Endothelial cell of umbilical vein (primary cell): ENCODE measurements at regions not wholly inside any gene's neighbourhood (a gene's known extent, or its start where the extent isn't known, plus 50 kb on each side); places are given as distances from the start of the nearest gene placed in this dataset.

Source experiments
- BruUV-seq: library from RNA; stranded (reverse); fragments of 400-500 nt; replicated peaks from 2 replicates; lab custom pipeline; 2021; lab: Mats Ljungman, UMichigan
- CTCF ChIA-PET: fragments of 300-600, 350-600 bp; sonication (Branson Sonifier 250); formaldehyde crosslinking; loops from one replicate; lab custom pipeline; 2021; ENCODE audit warnings: antibody characterized with exemption, inconsistent platforms; lab: Charles Lee
- POLR2A ChIA-PET: fragments of 300-600, 350-600 bp; sonication (Branson Sonifier 250); formaldehyde crosslinking; loops from one replicate; lab custom pipeline; 2021; ENCODE audit warnings: antibody characterized with exemption, inconsistent platforms; lab: Charles Lee
- DNase-seq: peaks from one replicate; pipeline ENCODE4 v3.0.0-alpha.2; 2011; ENCODE audit warnings: low read depth, low spot score
- FAIRE-seq: peaks from 2 replicates; lab custom pipeline; 2011; peaks lifted over from hg19 to GRCh38; lab: Jason Lieb, UNC
- H2AFZ ChIP-seq: 2 replicates; pipeline ENCODE4 v1.6.0; 2012; ENCODE audit warnings: low read depth, low read length, control low read depth, inconsistent platforms
- H3K27ac ChIP-seq: 2 replicates; pipeline ENCODE4 v1.5.1; 2011; ENCODE audit warnings: low read depth, mild to moderate bottlenecking, control low read depth, low read length, moderate library complexity; ENCODE audit not compliant: insufficient read depth
- H3K27me3 ChIP-seq, 2 experiments: 2 replicates each; pipeline versions ENCODE4 v1.6.0 to v1.6.1; 2011; ENCODE audit warnings: low read length in 2 of 2, mixed read lengths in 1 of 2; ENCODE audit not compliant: control insufficient read depth in 2 of 2, insufficient read depth in 2 of 2
- H3K36me3 ChIP-seq, 2 experiments: 2 replicates in 1 of 2; 3 replicates in 1 of 2; pipeline ENCODE4 v1.5.1; 2011; ENCODE audit warnings: low read length in 2 of 2, mild to moderate bottlenecking in 1 of 2, moderate library complexity in 1 of 2; ENCODE audit not compliant: control insufficient read depth in 2 of 2, insufficient read depth in 2 of 2; ENCODE audit errors: extremely low read depth in 1 of 2
- H3K4me1 ChIP-seq: 3 replicates; pipeline ENCODE4 v1.5.1; 2011; ENCODE audit warnings: mild to moderate bottlenecking, low read length; ENCODE audit not compliant: control insufficient read depth, insufficient read depth; ENCODE audit errors: extremely low read depth
- H3K4me2 ChIP-seq: 2 replicates; pipeline ENCODE4 v1.6.1; 2011; ENCODE audit warnings: low read length, control low read depth, mixed read lengths; ENCODE audit not compliant: insufficient read depth
- H3K4me3 ChIP-seq, 3 experiments: fragments of 200-600 bp in 1 of 3; sonication (generic), shearing (Covaris generic) in 1 of 3; replicated peaks in 1 of 3; 2 replicates each; pipeline ENCODE4 v1.5.1; 2011 to 2016; ENCODE audit warnings: control low read depth in 3 of 3, low read length in 3 of 3, mild to moderate bottlenecking in 2 of 3, inconsistent platforms in 1 of 3, low read depth in 1 of 3, moderate library complexity in 1 of 3; ENCODE audit not compliant: insufficient read depth in 1 of 3
- H3K79me2 ChIP-seq: 2 replicates; pipeline ENCODE4 v1.6.0; 2012; ENCODE audit warnings: low read length, inconsistent platforms; ENCODE audit not compliant: control insufficient read depth, insufficient read depth
- H3K9ac ChIP-seq: replicated peaks from 2 replicates; pipeline ENCODE3; 2011; ENCODE audit warnings: low read length, control low read depth; ENCODE audit not compliant: insufficient read depth; ENCODE audit errors: extremely low read depth
- H3K9me1 ChIP-seq: replicated peaks from 3 replicates; pipeline ENCODE4 v1.6.0; 2011; ENCODE audit warnings: mild to moderate bottlenecking, low read length; ENCODE audit not compliant: control insufficient read depth, insufficient read depth; ENCODE audit errors: extremely low read depth
- H3K9me3 ChIP-seq: replicated peaks from 2 replicates; pipeline ENCODE4 v1.5.1; 2012; ENCODE audit warnings: low read length, inconsistent platforms; ENCODE audit not compliant: control insufficient read depth, insufficient read depth
- H4K20me1 ChIP-seq: replicated peaks from 2 replicates; pipeline ENCODE3; 2011; ENCODE audit warnings: mild to moderate bottlenecking, low read length; ENCODE audit not compliant: control insufficient read depth, insufficient read depth; ENCODE audit errors: extremely low read depth
- EZH2 ChIP-seq: IDR thresholded peaks from 2 replicates; pipeline ENCODE4 v1.6.1; 2012; ENCODE audit warnings: borderline replicate concordance, low read depth, mild to moderate bottlenecking, moderate library complexity, low read length, inconsistent platforms; ENCODE audit not compliant: severe bottlenecking
- FOS ChIP-seq: IDR thresholded peaks from 2 replicates; pipeline ENCODE4 v1.6.1; 2011; ENCODE audit warnings: mild to moderate bottlenecking, low read length, moderate library complexity, borderline replicate concordance; ENCODE audit not compliant: insufficient read depth
- GATA2 ChIP-seq: IDR thresholded peaks from 2 replicates; pipeline ENCODE4 v1.7.0; 2011; ENCODE audit warnings: low read depth, mild to moderate bottlenecking, moderate library complexity, mixed read lengths, low read length; ENCODE audit not compliant: insufficient read length, insufficient read depth
- JUN ChIP-seq: IDR thresholded peaks from 2 replicates; pipeline ENCODE4 v1.6.1; 2011; ENCODE audit warnings: borderline replicate concordance, low read depth; ENCODE audit not compliant: insufficient read length, insufficient read depth
- MYC ChIP-seq: IDR thresholded peaks from one replicate; pipeline ENCODE4 v1.6.1; 2011; ENCODE audit warnings: mild to moderate bottlenecking, low read depth, low read length
- POLR2A ChIP-seq: IDR thresholded peaks from 2 replicates; pipeline ENCODE4 v1.6.1; 2012; ENCODE audit warnings: low read depth, mild to moderate bottlenecking, control low read depth, low read length
- POLR2AphosphoS5 ChIP-seq: IDR thresholded peaks from 2 replicates; pipeline ENCODE4 v1.6.1; 2012; ENCODE audit warnings: low read depth, mild to moderate bottlenecking, control low read depth, low read length, moderate library complexity; ENCODE audit not compliant: insufficient read depth
- dilution Hi-C: fragments of 300-500 bp; cut with MboI; formaldehyde crosslinking; loops from one replicate; pipeline ENCODE4 v1.15.0; 2019; ENCODE audit warnings: low sequenced_read_pairs; ENCODE audit not compliant: extremely low pct_ligation_motif_present
- intact Hi-C: fragments of 100-400 bp; cut with micrococcal nuclease; formaldehyde crosslinking; loops from one replicate; pipeline ENCODE4 v1.10.0; 2022
- TF ChIP-seq, protein P1 (sequence below): IDR thresholded peaks from 2 replicates; pipeline ENCODE4 v1.6.1; 2011; ENCODE audit not compliant: insufficient read depth, insufficient read length
- TF ChIP-seq, protein P2 (sequence below), 2 donors: IDR thresholded peaks; 1 replicate in 1 of 2; 2 replicates in 1 of 2; pipeline ENCODE4 v1.5.1; 2011; ENCODE audit warnings: low read length in 2 of 2, mild to moderate bottlenecking in 2 of 2, moderate library complexity in 2 of 2, control low read depth in 1 of 2, inconsistent platforms in 1 of 2, low read depth in 1 of 2; ENCODE audit not compliant: insufficient read depth in 1 of 2; ENCODE audit errors: extremely low read depth in 1 of 2

DNA sequence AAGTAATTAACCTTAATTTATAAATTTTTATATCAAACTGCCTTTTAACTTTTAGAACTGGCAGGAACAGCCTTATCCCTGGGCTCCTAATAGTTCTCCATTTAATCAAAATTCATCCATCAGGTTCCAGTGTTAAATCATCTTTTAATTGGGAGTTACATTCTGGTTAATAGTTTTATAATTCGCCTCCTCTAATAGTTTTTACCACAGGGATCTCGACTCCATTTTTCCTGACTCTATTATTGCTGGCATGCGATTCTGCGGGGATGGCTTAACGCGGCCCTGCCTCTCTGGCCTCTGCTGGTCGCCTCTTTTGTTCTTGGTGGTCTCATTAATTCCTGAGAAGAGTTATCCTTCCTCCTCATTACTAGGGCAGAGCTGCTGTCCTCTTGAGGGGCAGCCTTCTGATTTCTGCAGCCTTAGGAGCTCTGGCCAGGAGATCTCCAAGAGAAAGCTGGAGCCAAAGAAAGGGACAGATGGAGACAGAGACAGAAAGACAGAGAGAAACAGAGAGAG lies 71.1 kb downstream of the MRM1 start:
- H3K9ac ChIP-seq = no peak overlapping the region
- FAIRE-seq = no peak
- H4K20me1 ChIP-seq = no peaks in the 10 kb centered on the region
- no TSS peak for BruUV-seq
- no peaks in the 10 kb centered on the region for H3K9me1 ChIP-seq
- H3K36me3 ChIP-seq = no peaks in the 10 kb centered on the region
- ChIA-PET POLR2A (no interaction called here), CTCF (no interaction called here)
- no peak overlapping the region for H2AFZ ChIP-seq
- no peak for TF ChIP-seq POLR2A
- TF ChIP-seq, protein P1, sequence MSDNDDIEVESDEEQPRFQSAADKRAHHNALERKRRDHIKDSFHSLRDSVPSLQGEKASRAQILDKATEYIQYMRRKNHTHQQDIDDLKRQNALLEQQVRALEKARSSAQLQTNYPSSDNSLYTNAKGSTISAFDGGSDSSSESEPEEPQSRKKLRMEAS = no peak
- no peak for TF ChIP-seq JUN
- TF ChIP-seq, protein P2, sequence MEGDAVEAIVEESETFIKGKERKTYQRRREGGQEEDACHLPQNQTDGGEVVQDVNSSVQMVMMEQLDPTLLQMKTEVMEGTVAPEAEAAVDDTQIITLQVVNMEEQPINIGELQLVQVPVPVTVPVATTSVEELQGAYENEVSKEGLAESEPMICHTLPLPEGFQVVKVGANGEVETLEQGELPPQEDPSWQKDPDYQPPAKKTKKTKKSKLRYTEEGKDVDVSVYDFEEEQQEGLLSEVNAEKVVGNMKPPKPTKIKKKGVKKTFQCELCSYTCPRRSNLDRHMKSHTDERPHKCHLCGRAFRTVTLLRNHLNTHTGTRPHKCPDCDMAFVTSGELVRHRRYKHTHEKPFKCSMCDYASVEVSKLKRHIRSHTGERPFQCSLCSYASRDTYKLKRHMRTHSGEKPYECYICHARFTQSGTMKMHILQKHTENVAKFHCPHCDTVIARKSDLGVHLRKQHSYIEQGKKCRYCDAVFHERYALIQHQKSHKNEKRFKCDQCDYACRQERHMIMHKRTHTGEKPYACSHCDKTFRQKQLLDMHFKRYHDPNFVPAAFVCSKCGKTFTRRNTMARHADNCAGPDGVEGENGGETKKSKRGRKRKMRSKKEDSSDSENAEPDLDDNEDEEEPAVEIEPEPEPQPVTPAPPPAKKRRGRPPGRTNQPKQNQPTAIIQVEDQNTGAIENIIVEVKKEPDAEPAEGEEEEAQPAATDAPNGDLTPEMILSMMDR (IDR thresholded peaks at IDR 0.05; ENCODE audit: extremely low read depth in 1 of 2, insufficient read depth in 1 of 2, low read depth in 1 of 2, low read length in 2 of 2) = no peak
- TF ChIP-seq GATA2 = no peak
- no peak for TF ChIP-seq EZH2
- no peak for TF ChIP-seq MYC
- TF ChIP-seq POLR2AphosphoS5 = no peak
- TF ChIP-seq FOS = no peak
- no peak overlapping the region for H3K4me2 ChIP-seq
- H3K4me1 ChIP-seq = no peaks in the 10 kb centered on the region
- H3K79me2 ChIP-seq = no peaks in the 10 kb centered on the region
- no peak overlapping the region for H3K4me3 ChIP-seq
- H3K27me3 ChIP-seq = peaks cover 4 to 5% of the 10 kb centered on the region in 2 experiments
- no peaks in the 10 kb centered on the region for H3K9me3 ChIP-seq
- DNase-seq = no peak
- intact Hi-C loops (no loop called here), dilution Hi-C loops (loop anchor here (25.0 kb wide), 1 partner anchor 390 kb away; no protein-coding TSS in a partner anchor)
- no peak overlapping the region for H3K27ac ChIP-seq
